ENCODE measurements at regions not wholly inside any gene's neighbourhood (a gene's known extent, or its start where the extent isn't known, plus 50 kb on each side); places are given as distances from the start of the nearest gene placed in this dataset.

- H3K79me2 ChIP-seq (ENCODE audit: insufficient read depth, low read depth, low read length): no peaks in the 10 kb centered on the region
- intact Hi-C loops (cut with micrococcal nuclease; ENCODE audit: unreplicated experiment): no loop called here
- POLR2A ChIA-PET: interaction anchor here (0.6 to 1.5 kb wide), 4 partner anchors 9 to 110 kb away, joined by 3 to 5 read pairs (median 4); no protein-coding TSS in a partner anchor
Measured at GRCh38 chr12:89289720-89290119, 62.6 kb downstream of the DUSP6 start.

GRCh38 chr12:89288959-89289358, 63.3 kb downstream of the DUSP6 start:
- ChIA-PET POLR2A (interaction anchor here (0.6 to 1.5 kb wide), 5 partner anchors 10 to 111 kb away, joined by 3 to 5 read pairs (median 3); no protein-coding TSS in a partner anchor), CTCF (ENCODE audit: unreplicated experiment) (interaction anchor here (1.3 kb wide), 1 partner anchor 8 kb away, joined by 4 read pairs; no protein-coding TSS in a partner anchor)
- no TSS peak for BruUV-seq (replicated peaks)
- Histone ChIP-seq H3K4me2 (ENCODE audit: low read length) (no peak overlapping the region), H3K4me1 (ENCODE audit: insufficient read depth, low read length, poor library complexity, severe bottlenecking) (no peaks in the 10 kb centered on the region), H3K79me2 (ENCODE audit: insufficient read depth, low read depth, low read length) (no peaks in the 10 kb centered on the region), H3K9me3 (ENCODE audit: low read length) (no peaks in the 10 kb centered on the region), H3K9me2 (ENCODE audit: insufficient read depth, low read length) (no peaks in the 10 kb centered on the region), H2AFZ (ENCODE audit: low read length) (no peak overlapping the region), H3K27ac (ENCODE audit: low read depth, low read length, poor library complexity, severe bottlenecking) (no peak overlapping the region), H4K20me1 (ENCODE audit: insufficient read depth, low read length) (no peaks in the 10 kb centered on the region), H3K4me3 (ENCODE audit: low read depth, low read length, poor library complexity, severe bottlenecking) (no peak overlapping the region), H3K36me3 (ENCODE audit: insufficient read depth, low read length) (no peaks in the 10 kb centered on the region)
- intact Hi-C loops (cut with micrococcal nuclease; ENCODE audit: unreplicated experiment): no loop called here
- TF ChIP-seq EZH2phosphoT487 (IDR thresholded peaks at IDR 0.05; ENCODE audit: borderline replicate concordance, low read depth, low read length) (no peak), CTCF (conservative IDR thresholded peaks at IDR 0.05; ENCODE audit: low read length) (no peak)
- DNase-seq (ENCODE audit: low spot score): no peak

More at GRCh38 chr12:89289720-89290119, 62.6 kb downstream of the DUSP6 start:
- Histone ChIP-seq H3K9me2 (ENCODE audit: insufficient read depth, low read length) (no peaks in the 10 kb centered on the region), H4K20me1 (ENCODE audit: insufficient read depth, low read length) (no peaks in the 10 kb centered on the region), H3K4me3 (ENCODE audit: low read depth, low read length, poor library complexity, severe bottlenecking) (no peak overlapping the region), H3K4me1 (ENCODE audit: insufficient read depth, low read length, poor library complexity, severe bottlenecking) (no peaks in the 10 kb centered on the region), H2AFZ (ENCODE audit: low read length) (no peak overlapping the region), H3K27ac (ENCODE audit: low read depth, low read length, poor library complexity, severe bottlenecking) (no peak overlapping the region), H3K4me2 (ENCODE audit: low read length) (no peak overlapping the region), H3K9me3 (ENCODE audit: low read length) (no peaks in the 10 kb centered on the region), H3K36me3 (ENCODE audit: insufficient read depth, low read length) (no peaks in the 10 kb centered on the region)
- no peak for DNase-seq (ENCODE audit: low spot score)
- no TSS peak for BruUV-seq (replicated peaks)
- CTCF ChIA-PET (ENCODE audit: unreplicated experiment): interaction anchor here (1.3 kb wide), 1 partner anchor 9 kb away, joined by 4 read pairs; no protein-coding TSS in a partner anchor
- TF ChIP-seq EZH2phosphoT487 (IDR thresholded peaks at IDR 0.05; ENCODE audit: borderline replicate concordance, low read depth, low read length) (no peak), CTCF (conservative IDR thresholded peaks at IDR 0.05; ENCODE audit: low read length) (no peak)

GRCh38 chr12:89286501-89286900, 65.8 kb downstream of the DUSP6 start:
- no peak for DNase-seq (ENCODE audit: low spot score)
- ChIA-PET POLR2A (interaction anchor here (0.6 to 1.3 kb wide), 4 partner anchors 10 to 117 kb away, joined by 3 read pairs; no protein-coding TSS in a partner anchor), CTCF (ENCODE audit: unreplicated experiment) (no interaction called here)
- Histone ChIP-seq H2AFZ (ENCODE audit: low read length) (no peak overlapping the region), H3K9me3 (ENCODE audit: low read length) (no peaks in the 10 kb centered on the region), H3K79me2 (ENCODE audit: insufficient read depth, low read depth, low read length) (no peaks in the 10 kb centered on the region), H3K4me1 (ENCODE audit: insufficient read depth, low read length, poor library complexity, severe bottlenecking) (no peaks in the 10 kb centered on the region), H3K9me2 (ENCODE audit: insufficient read depth, low read length) (no peaks in the 10 kb centered on the region), H3K36me3 (ENCODE audit: insufficient read depth, low read length) (no peaks in the 10 kb centered on the region), H3K4me2 (ENCODE audit: low read length) (no peak overlapping the region), H4K20me1 (ENCODE audit: insufficient read depth, low read length) (no peaks in the 10 kb centered on the region), H3K27ac (ENCODE audit: low read depth, low read length, poor library complexity, severe bottlenecking) (no peak overlapping the region), H3K4me3 (ENCODE audit: low read depth, low read length, poor library complexity, severe bottlenecking) (no peak overlapping the region)
- no peak for TF ChIP-seq EZH2phosphoT487 (IDR thresholded peaks at IDR 0.05; ENCODE audit: borderline replicate concordance, low read depth, low read length)
- TF ChIP-seq CTCF (conservative IDR thresholded peaks at IDR 0.05; ENCODE audit: low read length): no peak
- no TSS peak for BruUV-seq (replicated peaks)
- intact Hi-C loops (cut with micrococcal nuclease; ENCODE audit: unreplicated experiment): no loop called here
